ENCODE measurements at regions not wholly inside any gene's neighbourhood (a gene's known extent, or its start where the extent isn't known, plus 50 kb on each side); places are given as distances from the start of the nearest gene placed in this dataset.

DNA sequence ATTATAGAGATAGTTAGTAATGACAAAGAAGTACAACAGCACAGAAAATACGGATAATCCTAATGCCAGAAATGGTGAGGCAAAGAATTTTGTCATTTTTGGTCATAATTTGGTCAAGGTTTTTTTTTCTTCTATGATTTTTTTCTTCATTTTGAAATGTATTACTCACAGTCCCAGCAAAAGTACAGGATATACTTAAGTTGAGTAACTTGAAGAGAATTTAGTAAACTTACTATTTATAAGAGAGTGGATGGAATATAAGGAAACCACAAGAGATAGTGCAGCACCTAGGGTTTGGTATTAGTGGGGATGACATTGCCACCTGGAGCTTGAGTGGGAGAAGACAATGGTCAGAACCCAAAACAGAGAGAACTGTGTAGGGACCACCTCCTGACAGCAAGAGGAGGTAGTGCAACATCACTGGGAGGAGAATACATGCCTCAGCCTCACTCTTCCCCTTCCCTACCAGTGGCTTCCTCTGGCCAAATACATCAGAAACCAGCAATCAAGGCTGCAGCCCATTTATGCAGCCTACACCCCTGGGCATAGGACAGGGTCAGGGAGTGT, 434.5 kb upstream of the TRPC7 start:
- TF ChIP-seq, protein P1, sequence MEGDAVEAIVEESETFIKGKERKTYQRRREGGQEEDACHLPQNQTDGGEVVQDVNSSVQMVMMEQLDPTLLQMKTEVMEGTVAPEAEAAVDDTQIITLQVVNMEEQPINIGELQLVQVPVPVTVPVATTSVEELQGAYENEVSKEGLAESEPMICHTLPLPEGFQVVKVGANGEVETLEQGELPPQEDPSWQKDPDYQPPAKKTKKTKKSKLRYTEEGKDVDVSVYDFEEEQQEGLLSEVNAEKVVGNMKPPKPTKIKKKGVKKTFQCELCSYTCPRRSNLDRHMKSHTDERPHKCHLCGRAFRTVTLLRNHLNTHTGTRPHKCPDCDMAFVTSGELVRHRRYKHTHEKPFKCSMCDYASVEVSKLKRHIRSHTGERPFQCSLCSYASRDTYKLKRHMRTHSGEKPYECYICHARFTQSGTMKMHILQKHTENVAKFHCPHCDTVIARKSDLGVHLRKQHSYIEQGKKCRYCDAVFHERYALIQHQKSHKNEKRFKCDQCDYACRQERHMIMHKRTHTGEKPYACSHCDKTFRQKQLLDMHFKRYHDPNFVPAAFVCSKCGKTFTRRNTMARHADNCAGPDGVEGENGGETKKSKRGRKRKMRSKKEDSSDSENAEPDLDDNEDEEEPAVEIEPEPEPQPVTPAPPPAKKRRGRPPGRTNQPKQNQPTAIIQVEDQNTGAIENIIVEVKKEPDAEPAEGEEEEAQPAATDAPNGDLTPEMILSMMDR (IDR thresholded peaks at IDR 0.05), result no peak
- TF ChIP-seq POLR2A (IDR thresholded peaks at IDR 0.05) (no peak), EP300 (IDR thresholded peaks at IDR 0.05) (no peak)

Measured in tibial nerve (tissue), 4 donors.